NCI-H510A treated with DMSO at 0.1 percent for 48 hours (cell line): ENCODE measurements at regions not wholly inside any gene's neighbourhood (a gene's known extent, or its start where the extent isn't known, plus 50 kb on each side); places are given as distances from the start of the nearest gene placed in this dataset.
"Not testable (repeated sequence)": the region's sequence is repeated elsewhere in the genome, so short reads cannot be mapped to it uniquely, and the experiment has no call there.

Experiments
- DNase-seq: peaks from one replicate; lab custom pipeline; 2025; lab: John Stamatoyannopoulos, UW

- no peak for DNase-seq
These were observed 218.0 kb upstream of the PCSK5 start for GRCh38 chr9:75672478-75672877.

GRCh38 chr9:75683591-75683990 is 206.9 kb upstream of the PCSK5 start:
- DNase-seq, result no peak

DNA sequence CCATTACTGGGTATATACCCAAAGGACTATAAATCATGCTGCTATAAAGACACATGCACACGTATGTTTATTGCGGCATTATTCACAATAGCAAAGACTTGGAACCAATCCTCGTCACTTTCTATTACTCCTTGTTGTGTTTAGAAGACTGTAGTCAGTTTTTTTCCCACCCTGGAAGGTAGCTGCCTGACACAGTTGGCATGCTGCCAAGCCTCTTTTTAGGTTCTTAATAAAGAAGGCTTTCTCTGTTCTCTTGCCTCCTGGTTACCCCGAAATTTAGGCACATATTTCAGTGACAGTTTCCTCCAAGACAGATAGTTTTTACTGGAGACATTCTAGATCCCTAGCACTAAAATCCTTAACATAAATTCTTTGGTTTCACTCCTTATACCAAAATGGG is 205.4 kb upstream of the PCSK5 start:
- DNase-seq, result no peak

DNA sequence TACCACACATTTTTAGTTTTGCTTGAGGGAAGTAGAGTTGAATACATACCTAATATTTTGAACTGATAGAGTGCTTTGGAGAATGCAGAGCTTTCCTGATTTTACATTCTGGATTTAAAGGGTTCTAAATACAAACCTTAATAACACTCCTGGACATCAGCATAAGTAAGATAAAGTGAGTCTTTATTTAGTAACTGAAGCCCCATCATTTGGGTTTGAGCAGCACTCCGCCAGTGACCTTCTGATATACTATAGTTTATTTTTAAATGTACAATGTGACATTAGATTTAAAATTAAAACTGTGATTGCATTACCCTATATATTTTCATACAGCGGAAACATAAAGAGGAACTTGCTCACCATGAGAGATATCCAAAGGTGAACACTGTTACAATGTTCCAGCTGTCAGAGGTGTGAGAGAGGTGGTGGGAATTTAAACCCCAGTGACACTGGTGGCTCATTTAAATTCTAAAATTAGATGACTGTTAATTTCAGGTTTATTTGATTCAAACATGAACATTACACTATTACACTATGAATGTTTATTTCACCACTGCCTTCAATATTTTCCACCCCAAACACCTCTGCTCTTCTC is 203.0 kb upstream of the PCSK5 start:
- no peak for DNase-seq

DNA sequence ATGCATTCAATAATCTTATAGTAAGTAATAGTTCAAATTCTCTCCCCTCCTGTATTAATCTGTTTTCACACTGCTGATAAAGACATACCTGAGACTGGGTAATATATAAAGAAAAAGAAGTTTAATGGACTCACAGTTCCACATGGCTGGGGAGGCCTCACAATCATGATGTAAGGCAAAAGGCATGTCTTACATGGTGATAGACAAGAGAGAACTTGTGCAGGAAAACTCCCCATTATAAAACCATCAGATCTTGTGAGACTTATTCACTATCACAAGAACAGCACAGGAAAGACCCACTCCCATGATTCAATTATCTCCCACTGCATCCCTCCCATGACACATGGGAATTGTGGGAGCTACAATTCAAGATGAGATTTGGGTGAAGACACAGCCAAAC is 199.9 kb upstream of the PCSK5 start:
- not testable (repeated sequence) for DNase-seq

GRCh38 chr9:75691408-75691807 is 199.1 kb upstream of the PCSK5 start:
- no peak for DNase-seq

- peak; percentile 68 for DNase-seq
These were observed 198.2 kb upstream of the PCSK5 start for GRCh38 chr9:75692309-75692708.

GRCh38 chr9:75695921-75696320 is 194.6 kb upstream of the PCSK5 start:
- DNase-seq, result no peak

GRCh38 chr9:75699017-75699416 is 191.5 kb upstream of the PCSK5 start:
- DNase-seq, result no peak

DNA sequence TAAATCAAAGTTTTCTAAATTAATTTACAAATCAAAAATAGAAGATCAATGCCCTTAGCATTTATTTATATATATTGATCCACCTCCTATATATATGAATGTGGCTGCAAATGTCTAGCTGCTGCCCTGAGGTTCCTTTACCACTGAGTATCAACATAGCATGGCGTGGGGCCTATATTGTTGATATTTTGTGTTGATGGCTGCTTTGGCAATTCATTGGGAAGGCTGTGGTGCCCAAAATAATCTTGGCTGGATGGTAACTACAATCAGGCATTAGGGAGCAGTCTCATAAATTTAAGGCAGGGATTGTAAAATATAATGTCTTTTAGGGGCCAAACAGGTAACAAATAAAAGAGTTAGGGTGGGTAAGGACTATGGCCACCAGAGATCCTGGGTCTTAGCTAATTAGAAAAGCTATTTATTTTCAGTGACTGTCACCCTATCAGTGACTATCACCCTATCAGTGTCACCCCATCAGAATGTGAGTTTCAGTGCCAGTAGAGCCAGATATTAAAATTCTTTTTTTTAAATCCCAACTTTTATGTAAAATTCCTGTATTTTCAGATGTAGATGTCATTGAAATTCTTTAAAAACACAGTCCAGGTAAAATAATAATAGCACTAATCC is 190.7 kb upstream of the PCSK5 start:
- DNase-seq, result no peak

DNA sequence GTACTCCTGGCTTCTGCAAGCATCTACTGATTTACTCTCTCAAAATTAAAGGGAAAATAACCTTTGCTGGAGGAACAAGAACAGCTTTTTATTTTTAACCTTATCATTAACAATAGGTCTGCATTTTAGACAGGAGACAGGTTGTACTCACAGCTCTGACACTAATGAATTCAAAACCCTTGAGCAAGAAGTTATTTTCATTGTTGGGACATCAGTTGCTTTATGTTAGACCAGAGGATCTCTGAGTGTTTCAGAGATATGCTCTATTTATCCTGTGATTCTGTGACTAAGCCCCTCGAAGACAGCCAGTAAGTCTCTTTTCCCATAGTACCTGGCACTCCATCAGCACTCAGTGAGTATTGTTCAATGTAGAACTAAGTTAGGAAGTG is 190.2 kb upstream of the PCSK5 start:
- DNase-seq, result no peak

GRCh38 chr9:75707191-75707590 is 183.3 kb upstream of the PCSK5 start:
- no peak for DNase-seq

DNA sequence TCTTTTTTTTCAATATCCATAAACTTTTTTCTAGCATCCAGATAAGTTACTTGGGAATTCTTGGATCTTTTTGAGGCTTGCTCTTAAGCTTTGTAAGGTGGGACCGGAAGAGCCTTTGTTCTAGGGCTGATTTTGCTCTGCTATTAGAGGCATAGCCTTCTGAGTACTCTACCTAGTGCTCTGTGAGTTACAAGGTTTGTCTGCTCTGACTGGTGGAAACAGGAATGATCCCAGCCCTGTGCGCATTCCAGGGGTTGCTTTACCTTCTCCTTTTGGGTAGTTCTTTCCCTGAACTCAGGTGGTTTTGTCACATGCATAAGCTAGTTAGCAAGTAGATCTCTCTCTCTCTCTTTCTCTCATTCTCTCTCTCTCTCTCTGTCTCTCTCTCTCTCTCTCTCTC is 180.8 kb upstream of the PCSK5 start:
- no peak for DNase-seq

DNA sequence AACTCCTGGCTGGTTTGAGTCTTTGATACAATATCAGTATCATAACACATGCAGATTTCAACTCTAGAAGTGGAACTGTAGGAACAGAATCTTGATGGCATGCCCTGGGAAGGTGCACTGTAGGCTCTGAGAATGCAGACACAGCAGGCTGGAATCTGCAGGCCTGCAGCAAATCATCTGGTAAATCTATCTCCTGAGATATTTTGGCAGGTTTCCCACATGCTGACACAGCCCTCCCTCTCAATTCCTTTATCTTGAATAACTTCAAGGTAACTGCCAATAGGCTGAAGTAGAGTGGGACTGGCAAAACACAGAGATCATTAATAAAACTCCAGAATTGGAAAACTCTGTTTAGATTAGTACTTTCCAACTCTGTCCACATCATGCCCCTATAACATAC is 177.8 kb upstream of the PCSK5 start:
- no peak for DNase-seq

- DNase-seq, result no peak
These were observed 177.1 kb upstream of the PCSK5 start for GRCh38 chr9:75713335-75713734.

DNA sequence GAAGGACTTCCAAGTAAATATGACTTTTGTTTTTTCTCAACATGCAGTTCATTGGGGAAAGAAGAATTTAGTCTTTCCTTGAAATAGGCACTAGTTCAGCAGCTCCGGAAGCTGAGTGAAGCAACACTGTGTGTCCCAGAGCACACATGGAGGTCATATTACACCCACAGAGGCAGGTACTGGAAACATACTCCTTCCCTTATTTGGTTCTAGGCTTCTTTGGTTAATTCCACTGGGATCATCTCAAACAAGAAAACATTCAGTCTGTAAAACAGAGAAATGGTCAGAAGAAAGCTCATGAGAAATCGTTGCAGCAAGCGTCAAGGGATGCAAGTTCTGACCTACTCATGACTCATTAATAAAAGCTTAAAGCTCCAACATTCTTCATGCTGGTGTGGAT is 175.1 kb upstream of the PCSK5 start:
- DNase-seq, result peak; percentile 18

- no peak for DNase-seq
These were observed 171.8 kb upstream of the PCSK5 start for GRCh38 chr9:75718677-75719076.

- DNase-seq, result no peak
These were observed 162.1 kb upstream of the PCSK5 start for GRCh38 chr9:75728391-75728790.

DNA sequence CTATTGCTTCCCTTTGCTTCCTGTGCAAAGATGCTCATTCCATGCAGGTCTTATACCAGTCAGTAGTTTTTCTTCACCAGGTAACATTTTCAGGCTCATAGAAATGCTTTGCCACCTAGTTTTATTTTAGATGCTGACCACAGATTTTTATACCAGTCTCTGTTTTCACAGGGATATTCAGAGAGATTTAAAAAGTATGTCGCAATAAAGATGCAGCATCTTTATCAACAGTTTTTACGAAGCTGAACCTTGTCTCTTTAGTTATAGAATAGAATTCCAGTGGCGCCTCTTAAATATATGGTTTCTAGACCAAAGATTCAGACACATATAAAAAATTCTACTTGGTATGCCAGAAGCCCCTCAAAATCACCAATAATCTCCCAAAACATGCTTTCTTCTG is 155.7 kb upstream of the PCSK5 start:
- DNase-seq, result no peak

DNA sequence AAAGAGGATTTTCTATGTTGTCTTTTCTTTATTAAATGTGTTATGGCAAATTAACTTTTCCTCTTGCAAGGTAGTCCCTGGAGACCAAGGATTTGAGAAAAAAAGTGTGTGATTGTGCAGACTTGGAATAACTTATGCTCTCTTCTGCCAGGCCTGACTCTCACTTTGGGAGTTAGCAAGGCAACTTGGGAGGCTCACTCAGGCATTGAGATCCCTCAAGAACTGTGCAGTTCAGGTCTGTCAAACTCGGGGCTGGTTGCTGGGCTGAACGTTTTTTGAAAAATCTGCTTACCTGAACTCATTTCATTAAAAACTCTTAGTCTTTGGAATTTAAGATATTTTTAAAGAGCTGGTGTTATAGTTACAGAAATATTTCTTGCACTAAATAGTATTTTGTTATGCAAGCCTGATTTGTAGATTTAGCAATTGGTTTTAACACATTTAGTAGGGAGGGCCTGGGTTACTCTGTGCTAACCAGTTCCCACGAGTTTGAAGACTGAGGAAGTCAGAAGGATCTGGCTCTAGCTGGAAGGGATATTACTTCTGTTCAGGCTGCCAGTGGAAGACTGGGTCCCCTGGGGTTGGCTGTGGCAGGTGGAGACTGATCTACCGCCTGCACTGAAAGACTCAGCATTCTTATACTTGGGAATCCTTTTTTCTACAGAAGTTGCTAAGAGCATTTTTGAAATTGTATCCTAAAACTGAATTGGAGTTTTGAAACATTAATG is 150.4 kb upstream of the PCSK5 start:
- no peak for DNase-seq

- no peak for DNase-seq
These were observed 146.6 kb upstream of the PCSK5 start for GRCh38 chr9:75743855-75744254.

DNA sequence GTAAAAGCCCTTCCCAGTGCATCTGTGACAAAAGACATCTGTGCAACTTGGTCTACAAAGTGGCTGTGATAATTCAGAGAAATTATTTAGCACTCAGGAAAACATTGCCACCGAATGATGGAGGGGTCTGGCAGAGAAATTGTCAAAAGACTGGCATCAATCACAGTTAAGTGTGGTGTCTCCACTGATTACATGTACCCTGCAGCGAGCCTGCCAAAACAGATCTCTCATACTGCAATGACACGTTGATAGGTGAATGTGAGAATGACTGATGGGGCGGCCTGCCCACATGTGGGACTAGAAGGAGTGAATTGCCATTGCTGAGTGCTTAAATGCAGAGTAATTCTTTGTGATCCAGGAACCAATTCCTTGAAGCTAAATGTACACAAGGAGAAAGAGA is 136.4 kb upstream of the PCSK5 start:
- no peak for DNase-seq

DNA sequence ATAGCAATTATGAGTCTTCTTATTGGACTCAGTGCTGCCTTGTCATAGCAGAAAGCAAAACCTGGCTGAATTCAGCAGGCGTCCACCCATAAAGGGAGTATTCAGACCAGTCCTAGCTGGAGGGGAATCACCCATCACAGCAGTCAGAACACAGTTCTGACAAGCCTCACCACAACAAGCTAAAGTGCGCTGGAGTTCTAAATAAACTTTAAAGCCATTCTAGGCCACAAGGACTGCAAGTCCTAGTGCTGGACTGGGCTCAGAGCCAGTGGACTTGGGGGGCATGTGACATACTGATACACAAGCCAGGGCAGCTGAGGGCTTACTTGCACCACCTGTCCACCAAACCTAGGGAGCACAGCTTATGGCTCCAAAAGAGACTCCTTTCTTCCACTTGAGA is 115.3 kb upstream of the PCSK5 start:
- DNase-seq, result no peak
